GM12891 (cell line): ENCODE measurements at regions not wholly inside any gene's neighbourhood (a gene's known extent, or its start where the extent isn't known, plus 50 kb on each side); places are given as distances from the start of the nearest gene placed in this dataset.

Experiments used
- POLR2A ChIP-seq: IDR thresholded peaks from 2 replicates; pipeline ENCODE4 v1.6.1; 2011; ENCODE audit warnings: low read depth, low read length, control low read depth
- POLR2AphosphoS5 ChIP-seq: IDR thresholded peaks from 2 replicates; pipeline ENCODE4 v1.6.1; 2011; ENCODE audit warnings: low read depth, low read length, control low read depth

- no peak for TF ChIP-seq POLR2AphosphoS5
- no peak for TF ChIP-seq POLR2A
Measured at GRCh38 chr2:156657809-156658208, 221.6 kb downstream of the GPD2 start.
